ENCODE measurements at regions not wholly inside any gene's neighbourhood (a gene's known extent, or its start where the extent isn't known, plus 50 kb on each side); places are given as distances from the start of the nearest gene placed in this dataset.

- DNase-seq (ENCODE audit: low read depth, low spot score) (no peak), ATAC-seq (no peak; the same call in 2 of the 3 replicates), FAIRE-seq (no peak)
- TF ChIP-seq HCFC1 (IDR thresholded peaks at IDR 0.05; ENCODE audit: low read length) (no peak), FOXM1 (IDR thresholded peaks at IDR 0.05; ENCODE audit: low read depth, low read length) (no peak), ATF7 (IDR thresholded peaks at IDR 0.05; ENCODE audit: low read depth) (no peak), NFIC (IDR thresholded peaks at IDR 0.05; ENCODE audit: low read depth, low read length) (no peak), EP300 (IDR thresholded peaks at IDR 0.05; ENCODE audit: borderline replicate concordance in 1 of 2, control insufficient read depth in 1 of 2, low read depth in 2 of 2, low read length in 2 of 2) (no peak), RFX5 (IDR thresholded peaks at IDR 0.05; ENCODE audit: low read depth, low read length) (no peak), RCOR1 (conservative IDR thresholded peaks at IDR 0.05; ENCODE audit: low read depth, low read length) (no peak), BRCA1 (IDR thresholded peaks at IDR 0.05; ENCODE audit: low read depth, low read length) (no peak), ETV6 (conservative IDR thresholded peaks at IDR 0.05 in 1 of 2, IDR thresholded peaks at IDR 0.05 in 1 of 2; ENCODE audit: borderline replicate concordance in 1 of 2, low read depth in 1 of 2) (no peak)
- no peak overlapping the region for H3K4me2 ChIP-seq (ENCODE audit: control insufficient read depth, insufficient read depth)
- no peaks in the 10 kb centered on the region for H3K36me3 ChIP-seq (ENCODE audit: control insufficient read depth in 2 of 2, insufficient read depth in 2 of 2, low read length in 1 of 2)
- no peak overlapping the region for H3K4me3 ChIP-seq
- ChIA-PET POLR2A (no interaction called here), SMC1A (ENCODE audit: uncharacterized antibody, unreplicated experiment) (no interaction called here), CTCF (no interaction called here), RAD21 (ENCODE audit: unreplicated experiment) (no interaction called here)
- intact Hi-C loops (cut with micrococcal nuclease; ENCODE audit: unreplicated experiment) = no loop called here
- H3K79me2 ChIP-seq (ENCODE audit: control insufficient read depth, insufficient read depth, low read length) = no peaks in the 10 kb centered on the region
- no peaks in the 10 kb centered on the region for H3K27me3 ChIP-seq (replicated peaks in 1 of 2; ENCODE audit: control insufficient read depth in 2 of 2, insufficient read depth in 2 of 2, low read length in 1 of 2)
- H4K20me1 ChIP-seq (ENCODE audit: control insufficient read depth, insufficient read depth) = no peaks in the 10 kb centered on the region
- H3K4me1 ChIP-seq (ENCODE audit: control insufficient read depth, insufficient read depth, low read length) = no peaks in the 10 kb centered on the region
- no peaks in the 10 kb centered on the region for H3K9me3 ChIP-seq (replicated peaks; ENCODE audit: control insufficient read depth, insufficient read depth, low read length)
- no TSS peak for BruUV-seq (replicated peaks)
- no peak overlapping the region for H3K27ac ChIP-seq (ENCODE audit: control insufficient read depth, insufficient read depth)
- no peak overlapping the region for H3K9ac ChIP-seq (ENCODE audit: control insufficient read depth, insufficient read depth, low read length)
- 53% methylated on average over 7 of the region's 7 CpGs for WGBS (ENCODE audit: insufficient coverage, insufficient replicate concordance, low lambda C conversion rate, missing lambda C conversion rate)
- H2AFZ ChIP-seq (ENCODE audit: control insufficient read depth, low read depth, low read length) = no peak overlapping the region
- in situ Hi-C loops (cut with MboI) = no loop called here
These were observed 228.2 kb upstream of the USP24 start for GRCh38 chr1:55443175-55443915.
